IPS-15b (cell line): ENCODE measurements at regions not wholly inside any gene's neighbourhood (a gene's known extent, or its start where the extent isn't known, plus 50 kb on each side); places are given as distances from the start of the nearest gene placed in this dataset.

ENCODE experiments used
- H3K27me3 ChIP-seq: one replicate; pipeline ENCODE4 v1.6.1; 2013; ENCODE audit warnings: low read length; ENCODE audit not compliant: control insufficient read depth, insufficient read depth
- H3K36me3 ChIP-seq: one replicate; pipeline ENCODE4 v1.6.1; 2013; ENCODE audit warnings: low read length; ENCODE audit not compliant: control insufficient read depth, insufficient read depth
- H3K4me1 ChIP-seq: one replicate; pipeline ENCODE4 v1.6.1; 2013; ENCODE audit warnings: mild to moderate bottlenecking, low read length; ENCODE audit not compliant: control insufficient read depth, insufficient read depth
- H3K4me3 ChIP-seq: one replicate; pipeline ENCODE4 v1.5.1; 2013; ENCODE audit warnings: low read depth, low read length
- H3K9ac ChIP-seq: one replicate; pipeline ENCODE4 v1.6.1; 2013; ENCODE audit warnings: low read depth, mild to moderate bottlenecking, low read length
- H3K9me3 ChIP-seq: one replicate; pipeline ENCODE4 v1.6.1; 2013; ENCODE audit warnings: mild to moderate bottlenecking, low read length; ENCODE audit not compliant: control insufficient read depth, insufficient read depth

- Histone ChIP-seq H3K9ac (no peak overlapping the region), H3K36me3 (no peaks in the 10 kb centered on the region), H3K4me1 (no peaks in the 10 kb centered on the region), H3K4me3 (no peak overlapping the region), H3K9me3 (no peaks in the 10 kb centered on the region), H3K27me3 (no peaks in the 10 kb centered on the region)
Measured at GRCh38 chr9:102135768-102136167, 397.3 kb upstream of the GRIN3A start.

DNA sequence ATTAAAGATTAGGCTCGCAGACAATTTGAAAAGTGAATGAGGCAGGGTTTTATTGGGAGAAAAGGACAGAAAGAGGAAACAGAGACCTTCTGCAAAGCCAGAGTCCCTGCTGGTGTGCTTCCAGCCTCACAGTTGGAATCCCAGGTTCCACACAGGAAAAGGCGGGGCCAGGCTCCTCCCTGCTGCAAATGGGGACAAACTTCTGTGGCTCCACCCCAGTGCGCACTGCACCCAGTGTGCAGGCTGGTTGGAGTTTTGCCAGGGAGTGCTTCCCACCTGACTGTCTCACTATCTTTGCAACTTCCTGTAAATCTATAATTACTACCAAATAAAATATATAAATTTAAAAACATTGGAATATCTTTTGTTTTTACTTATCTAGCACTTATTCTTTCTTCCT, 386.0 kb upstream of the GRIN3A start:
- Histone ChIP-seq H3K9ac (no peak overlapping the region), H3K4me3 (no peak overlapping the region), H3K36me3 (no peaks in the 10 kb centered on the region), H3K27me3 (no peaks in the 10 kb centered on the region), H3K9me3 (no peaks in the 10 kb centered on the region), H3K4me1 (no peaks in the 10 kb centered on the region)

GRCh38 chr9:102114557-102114956, 376.1 kb upstream of the GRIN3A start:
- no peak overlapping the region for H3K4me3 ChIP-seq
- no peaks in the 10 kb centered on the region for H3K9me3 ChIP-seq
- H3K9ac ChIP-seq, result no peak overlapping the region
- no peaks in the 10 kb centered on the region for H3K36me3 ChIP-seq
- no peaks in the 10 kb centered on the region for H3K27me3 ChIP-seq
- H3K4me1 ChIP-seq, result no peaks in the 10 kb centered on the region

DNA sequence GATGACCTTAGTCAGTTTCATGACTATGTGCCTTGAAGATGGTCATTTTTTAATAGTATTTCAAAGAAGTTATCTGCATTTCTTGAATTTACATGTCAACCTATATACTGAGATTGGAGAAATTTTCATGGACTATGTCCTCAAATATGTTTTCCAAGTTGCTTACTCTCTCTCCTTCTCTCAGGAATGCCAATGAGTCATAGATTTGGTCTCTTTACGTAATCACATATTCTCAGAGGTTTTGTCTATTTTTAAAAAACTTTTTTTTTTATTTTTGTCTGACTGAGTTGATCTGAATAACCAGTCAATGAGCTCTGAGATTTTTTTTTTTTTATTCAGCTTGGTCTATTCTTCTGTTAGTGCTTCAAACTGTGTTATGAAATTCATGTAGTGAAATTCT, 374.7 kb upstream of the GRIN3A start:
- no peaks in the 10 kb centered on the region for H3K27me3 ChIP-seq
- H3K4me3 ChIP-seq, result no peak overlapping the region
- no peak overlapping the region for H3K9ac ChIP-seq
- H3K36me3 ChIP-seq, result no peaks in the 10 kb centered on the region
- H3K9me3 ChIP-seq, result no peaks in the 10 kb centered on the region
- no peaks in the 10 kb centered on the region for H3K4me1 ChIP-seq

- Histone ChIP-seq H3K27me3 (no peaks in the 10 kb centered on the region), H3K9ac (no peak overlapping the region), H3K4me1 (no peaks in the 10 kb centered on the region), H3K36me3 (no peaks in the 10 kb centered on the region), H3K4me3 (no peak overlapping the region), H3K9me3 (no peaks in the 10 kb centered on the region)
Measured at GRCh38 chr9:102106439-102106838, 368.0 kb upstream of the GRIN3A start.

DNA sequence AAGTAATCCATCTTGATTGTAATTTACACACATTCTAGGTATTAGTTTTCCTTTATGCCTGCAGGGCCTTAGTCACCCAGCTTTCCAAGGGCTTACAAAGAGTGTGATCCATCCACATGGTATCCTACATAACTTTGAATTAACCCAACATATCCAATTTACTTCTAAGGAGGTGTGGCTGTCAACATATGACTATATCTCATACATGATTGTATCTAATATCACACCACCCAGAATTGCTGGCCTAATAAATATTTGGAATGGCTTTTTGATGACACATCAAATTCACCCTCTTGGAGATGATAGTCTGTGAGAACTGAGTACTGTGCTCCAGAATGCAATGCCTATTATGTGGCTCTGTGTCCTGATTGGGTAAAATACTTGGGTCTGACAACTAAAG, 363.3 kb upstream of the GRIN3A start:
- no peaks in the 10 kb centered on the region for H3K36me3 ChIP-seq
- H3K9ac ChIP-seq, result no peak overlapping the region
- no peaks in the 10 kb centered on the region for H3K27me3 ChIP-seq
- no peaks in the 10 kb centered on the region for H3K4me1 ChIP-seq
- H3K9me3 ChIP-seq, result no peaks in the 10 kb centered on the region
- H3K4me3 ChIP-seq, result no peak overlapping the region

GRCh38 chr9:102087141-102087540, 348.7 kb upstream of the GRIN3A start:
- no peak overlapping the region for H3K4me3 ChIP-seq
- no peaks in the 10 kb centered on the region for H3K9me3 ChIP-seq
- no peaks in the 10 kb centered on the region for H3K27me3 ChIP-seq
- no peaks in the 10 kb centered on the region for H3K36me3 ChIP-seq
- no peak overlapping the region for H3K9ac ChIP-seq
- H3K4me1 ChIP-seq, result peaks cover 6% of the 10 kb centered on the region

DNA sequence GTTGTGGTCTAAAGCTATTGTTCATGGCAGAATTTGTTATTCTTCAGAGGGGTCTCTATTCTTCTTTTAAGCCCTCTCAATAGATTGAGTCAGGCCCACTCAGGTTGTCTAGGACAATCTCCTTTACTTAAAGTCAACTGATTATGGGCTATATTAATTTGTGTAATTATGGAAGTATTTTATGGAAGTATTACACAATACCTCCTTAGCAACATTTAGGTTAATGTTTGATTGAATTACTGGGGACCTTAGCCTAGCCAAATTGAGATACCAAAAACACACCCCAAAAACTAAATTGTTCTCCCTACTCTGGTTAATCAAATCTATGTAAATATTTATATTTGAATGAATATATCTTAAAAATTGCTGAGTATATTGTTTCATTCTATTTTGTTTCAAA, 347.1 kb upstream of the GRIN3A start:
- H3K27me3 ChIP-seq, result no peaks in the 10 kb centered on the region
- no peaks in the 10 kb centered on the region for H3K9me3 ChIP-seq
- H3K36me3 ChIP-seq, result no peaks in the 10 kb centered on the region
- no peak overlapping the region for H3K9ac ChIP-seq
- H3K4me3 ChIP-seq, result no peak overlapping the region
- peaks cover 6% of the 10 kb centered on the region for H3K4me1 ChIP-seq

GRCh38 chr9:102072059-102072764, 333.8 kb upstream of the GRIN3A start:
- Histone ChIP-seq H3K4me1 (peaks cover 3% of the 10 kb centered on the region), H3K4me3 (no peak overlapping the region), H3K36me3 (no peaks in the 10 kb centered on the region), H3K9me3 (no peaks in the 10 kb centered on the region), H3K9ac (no peak overlapping the region), H3K27me3 (no peaks in the 10 kb centered on the region)

DNA sequence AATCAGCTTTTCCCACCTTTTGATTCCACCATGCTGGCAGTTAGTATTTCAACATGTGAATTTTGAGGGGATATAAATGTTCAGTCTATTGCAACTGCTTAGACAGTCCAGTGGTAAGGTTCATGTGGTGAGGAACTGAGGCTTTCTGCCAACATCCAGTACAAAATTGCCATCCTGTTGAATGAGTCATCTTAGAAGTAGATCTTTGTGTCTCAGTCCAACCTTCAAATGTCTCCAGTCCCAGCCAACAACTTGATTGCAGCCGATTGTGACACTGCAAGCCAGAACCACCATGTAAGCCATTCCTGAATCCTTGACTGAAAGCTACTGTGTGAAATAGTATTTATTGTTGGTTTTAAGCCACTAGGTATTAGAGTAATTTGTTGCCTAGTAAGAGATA, 331.5 kb upstream of the GRIN3A start:
- Histone ChIP-seq H3K27me3 (no peaks in the 10 kb centered on the region), H3K9ac (no peak overlapping the region), H3K9me3 (no peaks in the 10 kb centered on the region), H3K36me3 (no peaks in the 10 kb centered on the region), H3K4me3 (no peak overlapping the region), H3K4me1 (peaks cover 3% of the 10 kb centered on the region)

DNA sequence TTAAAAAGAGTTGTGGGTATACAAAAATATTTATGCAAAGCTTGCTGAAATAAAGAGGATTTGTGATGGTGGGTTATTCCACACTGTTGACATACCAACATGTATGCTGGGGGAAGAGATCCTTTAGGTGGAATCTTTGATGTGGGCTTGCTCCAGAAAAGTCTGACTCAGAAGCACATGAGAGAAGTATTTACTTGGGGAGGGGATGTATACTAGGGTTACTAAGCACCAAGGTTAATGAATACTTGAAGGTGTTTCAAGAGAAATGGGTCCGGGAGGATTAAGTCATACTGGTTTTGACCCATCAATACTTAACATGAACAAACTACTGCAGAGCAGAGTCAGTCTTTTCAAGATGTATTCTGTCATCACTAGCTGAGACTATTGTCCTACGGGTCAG, 316.4 kb upstream of the GRIN3A start:
- no peaks in the 10 kb centered on the region for H3K36me3 ChIP-seq
- H3K9ac ChIP-seq, result no peak overlapping the region
- no peaks in the 10 kb centered on the region for H3K27me3 ChIP-seq
- no peaks in the 10 kb centered on the region for H3K4me1 ChIP-seq
- H3K4me3 ChIP-seq, result no peak overlapping the region
- H3K9me3 ChIP-seq, result no peaks in the 10 kb centered on the region

- no peak overlapping the region for H3K9ac ChIP-seq
- no peaks in the 10 kb centered on the region for H3K9me3 ChIP-seq
- H3K4me1 ChIP-seq, result no peaks in the 10 kb centered on the region
- no peaks in the 10 kb centered on the region for H3K27me3 ChIP-seq
- no peaks in the 10 kb centered on the region for H3K36me3 ChIP-seq
- no peak overlapping the region for H3K4me3 ChIP-seq
Measured at GRCh38 chr9:102049586-102050246, 311.3 kb upstream of the GRIN3A start.
